Endothelial cell of umbilical vein (primary cell): ENCODE measurements at regions not wholly inside any gene's neighbourhood (a gene's known extent, or its start where the extent isn't known, plus 50 kb on each side); places are given as distances from the start of the nearest gene placed in this dataset.

Source experiments
- EZH2 ChIP-seq: IDR thresholded peaks from 2 replicates; pipeline ENCODE4 v1.6.1; 2012; ENCODE audit warnings: borderline replicate concordance, low read depth, mild to moderate bottlenecking, moderate library complexity, low read length, inconsistent platforms; ENCODE audit not compliant: severe bottlenecking
- FOS ChIP-seq: IDR thresholded peaks from 2 replicates; pipeline ENCODE4 v1.6.1; 2011; ENCODE audit warnings: mild to moderate bottlenecking, low read length, moderate library complexity, borderline replicate concordance; ENCODE audit not compliant: insufficient read depth
- JUN ChIP-seq: IDR thresholded peaks from 2 replicates; pipeline ENCODE4 v1.6.1; 2011; ENCODE audit warnings: borderline replicate concordance, low read depth; ENCODE audit not compliant: insufficient read length, insufficient read depth
- MYC ChIP-seq: IDR thresholded peaks from one replicate; pipeline ENCODE4 v1.6.1; 2011; ENCODE audit warnings: mild to moderate bottlenecking, low read depth, low read length
- POLR2A ChIP-seq: IDR thresholded peaks from 2 replicates; pipeline ENCODE4 v1.6.1; 2012; ENCODE audit warnings: low read depth, mild to moderate bottlenecking, control low read depth, low read length
- POLR2AphosphoS5 ChIP-seq: IDR thresholded peaks from 2 replicates; pipeline ENCODE4 v1.6.1; 2012; ENCODE audit warnings: low read depth, mild to moderate bottlenecking, control low read depth, low read length, moderate library complexity; ENCODE audit not compliant: insufficient read depth
- TF ChIP-seq, protein P1 (sequence below), 2 donors: IDR thresholded peaks; 1 replicate in 1 of 2; 2 replicates in 1 of 2; pipeline ENCODE4 v1.5.1; 2011; ENCODE audit warnings: low read length in 2 of 2, mild to moderate bottlenecking in 2 of 2, moderate library complexity in 2 of 2, control low read depth in 1 of 2, inconsistent platforms in 1 of 2, low read depth in 1 of 2; ENCODE audit not compliant: insufficient read depth in 1 of 2; ENCODE audit errors: extremely low read depth in 1 of 2
- TF ChIP-seq, protein P2 (sequence below): IDR thresholded peaks from 2 replicates; pipeline ENCODE4 v1.6.1; 2011; ENCODE audit not compliant: insufficient read depth, insufficient read length

DNA sequence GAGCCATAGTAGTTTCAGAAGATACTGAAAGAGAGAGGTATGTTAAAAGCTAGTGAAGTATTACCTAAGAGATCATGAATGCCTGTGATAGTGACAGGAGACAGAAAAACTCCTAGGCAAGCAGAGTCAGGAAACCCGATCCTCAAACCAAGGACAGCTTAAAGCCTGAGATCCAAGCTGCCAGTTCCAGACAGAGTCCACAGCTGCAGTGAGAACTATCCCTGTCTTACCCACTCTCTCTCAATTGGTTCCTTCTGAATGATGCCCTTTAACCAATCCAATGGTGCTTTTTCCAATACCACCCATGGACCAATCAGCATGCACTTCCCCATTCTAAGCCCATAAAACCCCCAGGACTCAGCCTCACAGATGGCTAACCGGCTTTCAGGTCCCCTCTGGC lies 90.4 kb upstream of the PCDH10 start:
- TF ChIP-seq EZH2: no peak
- TF ChIP-seq, protein P1, sequence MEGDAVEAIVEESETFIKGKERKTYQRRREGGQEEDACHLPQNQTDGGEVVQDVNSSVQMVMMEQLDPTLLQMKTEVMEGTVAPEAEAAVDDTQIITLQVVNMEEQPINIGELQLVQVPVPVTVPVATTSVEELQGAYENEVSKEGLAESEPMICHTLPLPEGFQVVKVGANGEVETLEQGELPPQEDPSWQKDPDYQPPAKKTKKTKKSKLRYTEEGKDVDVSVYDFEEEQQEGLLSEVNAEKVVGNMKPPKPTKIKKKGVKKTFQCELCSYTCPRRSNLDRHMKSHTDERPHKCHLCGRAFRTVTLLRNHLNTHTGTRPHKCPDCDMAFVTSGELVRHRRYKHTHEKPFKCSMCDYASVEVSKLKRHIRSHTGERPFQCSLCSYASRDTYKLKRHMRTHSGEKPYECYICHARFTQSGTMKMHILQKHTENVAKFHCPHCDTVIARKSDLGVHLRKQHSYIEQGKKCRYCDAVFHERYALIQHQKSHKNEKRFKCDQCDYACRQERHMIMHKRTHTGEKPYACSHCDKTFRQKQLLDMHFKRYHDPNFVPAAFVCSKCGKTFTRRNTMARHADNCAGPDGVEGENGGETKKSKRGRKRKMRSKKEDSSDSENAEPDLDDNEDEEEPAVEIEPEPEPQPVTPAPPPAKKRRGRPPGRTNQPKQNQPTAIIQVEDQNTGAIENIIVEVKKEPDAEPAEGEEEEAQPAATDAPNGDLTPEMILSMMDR (IDR thresholded peaks at IDR 0.05; ENCODE audit: extremely low read depth in 1 of 2, insufficient read depth in 1 of 2, low read depth in 1 of 2, low read length in 2 of 2): no peak
- no peak for TF ChIP-seq MYC
- no peak for TF ChIP-seq POLR2A
- TF ChIP-seq, protein P2, sequence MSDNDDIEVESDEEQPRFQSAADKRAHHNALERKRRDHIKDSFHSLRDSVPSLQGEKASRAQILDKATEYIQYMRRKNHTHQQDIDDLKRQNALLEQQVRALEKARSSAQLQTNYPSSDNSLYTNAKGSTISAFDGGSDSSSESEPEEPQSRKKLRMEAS: no peak
- no peak for TF ChIP-seq JUN
- TF ChIP-seq POLR2AphosphoS5: no peak
- no peak for TF ChIP-seq FOS
